Glutamatergic neuron (in vitro differentiated cells): ENCODE measurements at regions not wholly inside any gene's neighbourhood (a gene's known extent, or its start where the extent isn't known, plus 50 kb on each side); places are given as distances from the start of the nearest gene placed in this dataset.

Experiments used
- DNase-seq: peaks from one replicate; pipeline ENCODE4 v3.0.0; 2022
- H3K27ac Mint-ChIP-seq: one replicate; pipeline ENCODE4 v1.8.0; 2020; ENCODE audit warnings: mild to moderate bottlenecking, mixed read lengths, inconsistent platforms; ENCODE audit not compliant: unreplicated experiment
- H3K27me3 Mint-ChIP-seq: one replicate; pipeline ENCODE4 v1.8.0; 2020; ENCODE audit warnings: mild to moderate bottlenecking, moderate library complexity, mixed read lengths, inconsistent platforms; ENCODE audit not compliant: unreplicated experiment
- H3K36me3 Mint-ChIP-seq: one replicate; pipeline ENCODE4 v1.8.0; 2020; ENCODE audit warnings: mild to moderate bottlenecking, mixed read lengths, inconsistent platforms; ENCODE audit not compliant: unreplicated experiment
- H3K4me1 Mint-ChIP-seq: one replicate; pipeline ENCODE4 v1.8.0; 2020; ENCODE audit warnings: mild to moderate bottlenecking, low read depth, mixed read lengths, inconsistent platforms; ENCODE audit not compliant: unreplicated experiment
- H3K4me3 Mint-ChIP-seq: one replicate; pipeline ENCODE4 v1.8.0; 2020; ENCODE audit warnings: mild to moderate bottlenecking, mixed read lengths, inconsistent platforms; ENCODE audit not compliant: unreplicated experiment
- H3K9me3 Mint-ChIP-seq: one replicate; pipeline ENCODE4 v1.8.0; 2020; ENCODE audit warnings: mild to moderate bottlenecking, moderate library complexity, mixed read lengths, inconsistent platforms; ENCODE audit not compliant: unreplicated experiment
- TF ChIP-seq, protein P1 (sequence below): fragments of 200-600 bp; sonication (generic); IDR thresholded peaks from one replicate; pipeline ENCODE4 v1.5.0; 2021; ENCODE audit not compliant: partially characterized antibody, unreplicated experiment

DNA sequence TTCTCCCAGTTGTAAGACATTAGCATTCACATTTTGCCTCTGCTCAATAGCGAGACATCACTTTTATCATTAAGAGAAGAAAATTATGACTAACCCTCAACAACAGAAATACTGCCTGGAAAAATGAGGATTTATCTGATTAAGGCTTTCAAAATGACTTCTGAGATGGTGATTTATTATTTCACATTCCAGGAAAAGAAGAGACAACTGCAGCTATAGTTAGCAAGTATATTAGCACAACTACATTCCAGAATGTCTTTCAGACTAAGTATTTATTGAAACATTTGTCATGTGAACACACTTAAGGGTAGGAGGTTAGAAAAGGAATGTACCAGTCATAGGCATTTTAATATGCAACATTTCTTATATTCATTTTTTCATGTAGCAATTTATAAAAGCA is 162.0 kb downstream of the IQUB start:
- H3K4me1 Mint-ChIP-seq = peaks cover 1% of the 10 kb centered on the region
- no peak for DNase-seq
- no peaks in the 10 kb centered on the region for H3K27me3 Mint-ChIP-seq
- no peaks in the 10 kb centered on the region for H3K9me3 Mint-ChIP-seq
- no peak overlapping the region for H3K27ac Mint-ChIP-seq
- H3K36me3 Mint-ChIP-seq = no peaks in the 10 kb centered on the region
- TF ChIP-seq, protein P1, sequence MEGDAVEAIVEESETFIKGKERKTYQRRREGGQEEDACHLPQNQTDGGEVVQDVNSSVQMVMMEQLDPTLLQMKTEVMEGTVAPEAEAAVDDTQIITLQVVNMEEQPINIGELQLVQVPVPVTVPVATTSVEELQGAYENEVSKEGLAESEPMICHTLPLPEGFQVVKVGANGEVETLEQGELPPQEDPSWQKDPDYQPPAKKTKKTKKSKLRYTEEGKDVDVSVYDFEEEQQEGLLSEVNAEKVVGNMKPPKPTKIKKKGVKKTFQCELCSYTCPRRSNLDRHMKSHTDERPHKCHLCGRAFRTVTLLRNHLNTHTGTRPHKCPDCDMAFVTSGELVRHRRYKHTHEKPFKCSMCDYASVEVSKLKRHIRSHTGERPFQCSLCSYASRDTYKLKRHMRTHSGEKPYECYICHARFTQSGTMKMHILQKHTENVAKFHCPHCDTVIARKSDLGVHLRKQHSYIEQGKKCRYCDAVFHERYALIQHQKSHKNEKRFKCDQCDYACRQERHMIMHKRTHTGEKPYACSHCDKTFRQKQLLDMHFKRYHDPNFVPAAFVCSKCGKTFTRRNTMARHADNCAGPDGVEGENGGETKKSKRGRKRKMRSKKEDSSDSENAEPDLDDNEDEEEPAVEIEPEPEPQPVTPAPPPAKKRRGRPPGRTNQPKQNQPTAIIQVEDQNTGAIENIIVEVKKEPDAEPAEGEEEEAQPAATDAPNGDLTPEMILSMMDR = no peak
- no peak overlapping the region for H3K4me3 Mint-ChIP-seq

DNA sequence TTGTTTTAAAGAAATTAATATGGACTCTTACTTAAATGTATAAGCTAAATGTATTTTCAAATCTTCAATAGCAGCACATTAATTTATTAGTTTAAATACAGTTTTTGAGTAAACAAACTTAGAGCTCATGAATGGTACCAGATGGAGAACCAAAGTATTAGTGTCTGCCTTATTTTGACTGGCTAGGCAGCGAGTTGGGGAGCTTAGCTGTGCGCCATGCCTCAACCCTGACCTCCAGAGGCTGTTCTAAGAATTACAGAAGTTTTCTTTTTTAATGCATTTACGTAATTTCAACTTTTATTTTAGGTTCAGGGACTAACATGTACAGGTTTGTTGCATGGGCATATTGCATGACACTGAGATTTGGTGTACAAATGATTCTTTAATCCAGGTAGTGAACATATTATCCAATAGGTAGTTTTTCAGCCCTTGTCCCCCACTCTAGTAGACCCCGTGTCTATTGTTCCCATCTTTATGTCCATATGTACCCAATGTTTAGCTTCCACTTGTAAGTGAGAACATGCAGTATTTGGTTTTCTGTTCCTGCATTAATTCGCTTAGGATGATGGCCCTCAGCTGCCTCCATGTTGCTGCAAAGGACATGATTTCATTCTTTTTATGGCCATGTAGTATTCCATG is 166.8 kb downstream of the IQUB start:
- Mint-ChIP-seq H3K36me3 (no peaks in the 10 kb centered on the region), H3K4me3 (no peak overlapping the region), H3K9me3 (no peaks in the 10 kb centered on the region), H3K4me1 (peaks cover 6% of the 10 kb centered on the region), H3K27ac (no peak overlapping the region), H3K27me3 (no peaks in the 10 kb centered on the region)
- TF ChIP-seq, protein P1 = peak; percentile 78
- DNase-seq = peak; percentile 22

DNA sequence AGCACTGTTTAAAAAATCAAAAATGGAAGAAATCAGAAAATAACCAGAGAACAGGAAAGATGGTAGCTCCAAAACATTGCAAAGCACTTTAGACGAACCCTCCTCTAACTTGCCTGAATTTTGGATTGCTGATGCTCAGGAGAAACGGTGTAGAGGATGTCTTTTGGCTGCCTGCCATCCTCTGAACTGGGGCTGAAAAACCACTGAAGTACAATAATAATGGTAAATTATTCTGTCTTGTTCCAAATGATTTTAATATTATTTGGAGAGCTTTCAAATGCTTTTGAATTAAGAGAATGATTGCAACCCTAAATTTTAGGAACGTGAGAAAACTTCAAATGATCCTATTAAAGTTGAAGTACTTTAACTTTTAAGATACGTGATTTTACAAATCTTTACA is 167.3 kb upstream of the SLC13A1 start:
- no peaks in the 10 kb centered on the region for H3K36me3 Mint-ChIP-seq
- DNase-seq = no peak
- no peaks in the 10 kb centered on the region for H3K9me3 Mint-ChIP-seq
- H3K27ac Mint-ChIP-seq = no peak overlapping the region
- no peaks in the 10 kb centered on the region for H3K27me3 Mint-ChIP-seq
- no peak overlapping the region for H3K4me3 Mint-ChIP-seq
- H3K4me1 Mint-ChIP-seq = peaks cover 6% of the 10 kb centered on the region
- TF ChIP-seq, protein P1 = no peak

DNA sequence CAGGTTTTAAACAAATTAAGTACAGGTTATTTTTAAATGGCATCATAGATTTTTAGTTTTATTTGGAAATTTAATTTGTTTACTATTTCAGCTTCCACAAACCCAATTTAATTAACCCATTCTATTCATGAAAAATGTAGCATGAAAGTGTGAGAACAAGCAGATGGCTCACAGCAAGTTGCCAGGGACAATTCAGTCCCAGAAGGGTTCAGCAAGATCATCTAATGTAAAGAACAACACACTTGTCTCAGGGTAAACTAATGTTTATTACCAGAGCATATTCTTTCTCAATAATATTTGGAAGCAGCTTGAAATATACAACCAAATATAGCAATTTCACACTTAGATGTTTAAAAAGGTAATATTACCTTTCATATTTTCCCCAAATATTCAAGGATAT is 166.9 kb upstream of the SLC13A1 start:
- no peaks in the 10 kb centered on the region for H3K36me3 Mint-ChIP-seq

DNA sequence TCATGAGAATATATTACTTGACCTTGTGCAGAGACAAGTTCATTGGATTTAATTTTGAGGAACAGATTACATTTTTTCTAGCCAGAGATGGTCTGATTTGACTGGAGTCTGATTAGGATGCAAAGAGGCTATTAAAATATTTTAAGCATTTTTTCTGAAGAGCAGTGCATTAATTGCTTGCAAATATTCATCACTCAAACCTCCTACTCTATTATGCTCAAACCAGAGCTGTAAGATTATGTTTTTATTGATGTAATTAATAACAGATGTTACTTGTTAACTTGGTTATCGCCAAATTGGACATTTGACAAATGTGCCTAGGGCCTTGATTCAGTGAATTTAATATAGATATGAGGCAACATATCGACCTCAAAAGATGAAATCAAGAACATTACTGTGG is 160.9 kb upstream of the SLC13A1 start:
- TF ChIP-seq, protein P1 = no peak

More for the DNA sequence above, 166.9 kb upstream of the SLC13A1 start:
- H3K27me3 Mint-ChIP-seq = no peaks in the 10 kb centered on the region
- no peak for DNase-seq
- H3K4me3 Mint-ChIP-seq = no peak overlapping the region
- TF ChIP-seq, protein P1 = no peak
- no peaks in the 10 kb centered on the region for H3K9me3 Mint-ChIP-seq
- H3K4me1 Mint-ChIP-seq = peaks cover 6% of the 10 kb centered on the region
- H3K27ac Mint-ChIP-seq = no peak overlapping the region

More for the DNA sequence above, 160.9 kb upstream of the SLC13A1 start:
- DNase-seq = no peak
- peaks cover 4% of the 10 kb centered on the region for H3K4me1 Mint-ChIP-seq
- H3K36me3 Mint-ChIP-seq = no peaks in the 10 kb centered on the region
- H3K4me3 Mint-ChIP-seq = no peak overlapping the region
- H3K9me3 Mint-ChIP-seq = peaks cover 2% of the 10 kb centered on the region
- no peak overlapping the region for H3K27ac Mint-ChIP-seq
- H3K27me3 Mint-ChIP-seq = no peaks in the 10 kb centered on the region
